Esophagus muscularis mucosa (tissue), 4 donors: ENCODE measurements at regions not wholly inside any gene's neighbourhood (a gene's known extent, or its start where the extent isn't known, plus 50 kb on each side); places are given as distances from the start of the nearest gene placed in this dataset.

Experiments used
- DNase-seq: peaks from one replicate; pipeline ENCODE4 v3.0.0-alpha.2; 2017; ENCODE audit errors: extremely low spot score
- H3K27ac ChIP-seq, 4 donors: fragments of 200-600 bp; sonication (generic); replicated peaks in 1 of 4; 1 replicate in 3 of 4; 2 replicates in 1 of 4; pipeline ENCODE4 v1.5.1; 2016 to 2019; ENCODE audit warnings: mild to moderate bottlenecking in 1 of 4
- H3K27me3 ChIP-seq, 4 donors: fragments of 200-600 bp; sonication (generic); one replicate each; pipeline versions ENCODE4 v1.5.1 to v1.6.0; 2016 to 2019
- H3K36me3 ChIP-seq, 4 donors: fragments of 200-600 bp; sonication (generic); one replicate each; pipeline ENCODE4 v1.5.1; 2016 to 2019
- H3K4me1 ChIP-seq, 4 donors: fragments of 200-600 bp; sonication (generic); one replicate each; pipeline ENCODE4 v1.5.1; 2016 to 2019
- H3K4me3 ChIP-seq, 4 donors: fragments of 200-600 bp; sonication (generic); 1 replicate in 2 of 4; 2 replicates in 2 of 4; pipeline ENCODE4 v1.5.1; 2016 to 2019; ENCODE audit warnings: mild to moderate bottlenecking in 4 of 4, moderate library complexity in 1 of 4
- H3K9me3 ChIP-seq, 4 donors: fragments of 200-600 bp; sonication (generic); 1 replicate in 3 of 4; 2 replicates in 1 of 4; pipeline ENCODE4 v1.5.1; 2016 to 2019
- CTCF ChIP-seq, 3 experiments: fragments of 200-600 bp in 2 of 3; fragments of 450-650 bp in 1 of 3; sonication (generic) in 2 of 3; IDR thresholded peaks; one replicate each; pipeline ENCODE4 v1.5.1; 2017 to 2019; ENCODE audit warnings: antibody characterized with exemption in 3 of 3, mild to moderate bottlenecking in 2 of 3, moderate library complexity in 1 of 3
- EP300 ChIP-seq: sonication (generic); formaldehyde crosslinking; IDR thresholded peaks from one replicate; pipeline ENCODE4 v1.6.1; 2017; ENCODE audit warnings: antibody characterized with exemption
- POLR2A ChIP-seq: fragments of 450-650 bp; IDR thresholded peaks from one replicate; pipeline ENCODE4 v1.6.1; 2017; ENCODE audit warnings: antibody characterized with exemption, moderate library complexity, mild to moderate bottlenecking, low read depth
- POLR2AphosphoS5 ChIP-seq, 2 donors: sonication (generic); formaldehyde crosslinking; IDR thresholded peaks; one replicate each; pipeline ENCODE4 v1.6.1; 2017; ENCODE audit warnings: antibody characterized with exemption in 2 of 2
- WGBS: methylation state at CpG from one replicate; pipeline ENCODE4 v1.1.5; 2018; 5-methylcytosine and 5-hydroxymethylcytosine counted together
- intact Hi-C: fragments of 100-400 bp; cut with DNase I; formaldehyde crosslinking; loops from one replicate; pipeline ENCODE4 v1.15.1; 2023

GRCh38 chr11:70575396-70576060, 177.2 kb downstream of the CTTN start:
- Histone ChIP-seq H3K4me3 (no peak overlapping the region), H3K36me3 (no peaks in the 10 kb centered on the region), H3K27me3 (no peaks in the 10 kb centered on the region), H3K4me1 (no peaks in the 10 kb centered on the region), H3K9me3 (no peaks in the 10 kb centered on the region), H3K27ac (no peak overlapping the region)
- TF ChIP-seq EP300 (no peak), CTCF (IDR thresholded peaks at IDR 0.05) (no peak), POLR2A (no peak), POLR2AphosphoS5 (IDR thresholded peaks at IDR 0.05) (no peak)
- intact Hi-C loops: no loop called here
- WGBS: 86% methylated on average over 11 of the region's 12 CpGs
- DNase-seq: no peak

GRCh38 chr11:70577258-70577603, 178.9 kb downstream of the CTTN start:
- TF ChIP-seq CTCF (IDR thresholded peaks at IDR 0.05): no peak
- TF ChIP-seq EP300: no peak
- no peak for TF ChIP-seq POLR2A
- no peak for TF ChIP-seq POLR2AphosphoS5 (IDR thresholded peaks at IDR 0.05)
- Histone ChIP-seq H3K4me3 (no peak overlapping the region), H3K9me3 (no peaks in the 10 kb centered on the region), H3K4me1 (no peaks in the 10 kb centered on the region), H3K27me3 (no peaks in the 10 kb centered on the region), H3K36me3 (no peaks in the 10 kb centered on the region), H3K27ac (no peak overlapping the region)
- DNase-seq: no peak
- 74% methylated on average over 7 of the region's 7 CpGs for WGBS
- intact Hi-C loops: no loop called here

- Histone ChIP-seq H3K27me3 (no peaks in the 10 kb centered on the region), H3K9me3 (no peaks in the 10 kb centered on the region), H3K4me1 (no peaks in the 10 kb centered on the region), H3K4me3 (no peak overlapping the region), H3K27ac (no peak overlapping the region), H3K36me3 (no peaks in the 10 kb centered on the region)
- WGBS: 42% methylated on average over 2 of the region's 14 CpGs
- TF ChIP-seq POLR2A (no peak), EP300 (no peak)
- DNase-seq: no peak
- intact Hi-C loops: no loop called here
Measured at GRCh38 chr11:70577948-70578347, 179.6 kb downstream of the CTTN start.

GRCh38 chr11:70578371-70578770, 180.0 kb downstream of the CTTN start:
- intact Hi-C loops: no loop called here
- no peak overlapping the region for H3K27ac ChIP-seq

GRCh38 chr11:70578831-70579230, 180.5 kb downstream of the CTTN start:
- H3K27me3 ChIP-seq: no peaks in the 10 kb centered on the region
- no peak for DNase-seq
- 86% methylated on average over 9 of the region's 9 CpGs for WGBS
- H3K4me3 ChIP-seq: no peak overlapping the region
- TF ChIP-seq POLR2A: no peak
- no peak for TF ChIP-seq EP300
- no peak for TF ChIP-seq CTCF (IDR thresholded peaks at IDR 0.05)
- TF ChIP-seq POLR2AphosphoS5 (IDR thresholded peaks at IDR 0.05): no peak
- H3K9me3 ChIP-seq: no peaks in the 10 kb centered on the region
- H3K36me3 ChIP-seq: no peaks in the 10 kb centered on the region
- intact Hi-C loops: no loop called here
- H3K27ac ChIP-seq: no peak overlapping the region
- H3K4me1 ChIP-seq: no peaks in the 10 kb centered on the region

More at GRCh38 chr11:70578371-70578770, 180.0 kb downstream of the CTTN start:
- WGBS: 91% methylated on average over 9 of the region's 14 CpGs
- Histone ChIP-seq H3K4me3 (no peak overlapping the region), H3K27me3 (no peaks in the 10 kb centered on the region), H3K36me3 (no peaks in the 10 kb centered on the region), H3K4me1 (no peaks in the 10 kb centered on the region), H3K9me3 (no peaks in the 10 kb centered on the region)
- no peak for TF ChIP-seq EP300
- no peak for TF ChIP-seq CTCF (IDR thresholded peaks at IDR 0.05)
- no peak for TF ChIP-seq POLR2A
- TF ChIP-seq POLR2AphosphoS5 (IDR thresholded peaks at IDR 0.05): no peak
- no peak for DNase-seq
